ENCODE measurements at regions not wholly inside any gene's neighbourhood (a gene's known extent, or its start where the extent isn't known, plus 50 kb on each side); places are given as distances from the start of the nearest gene placed in this dataset.

DNA sequence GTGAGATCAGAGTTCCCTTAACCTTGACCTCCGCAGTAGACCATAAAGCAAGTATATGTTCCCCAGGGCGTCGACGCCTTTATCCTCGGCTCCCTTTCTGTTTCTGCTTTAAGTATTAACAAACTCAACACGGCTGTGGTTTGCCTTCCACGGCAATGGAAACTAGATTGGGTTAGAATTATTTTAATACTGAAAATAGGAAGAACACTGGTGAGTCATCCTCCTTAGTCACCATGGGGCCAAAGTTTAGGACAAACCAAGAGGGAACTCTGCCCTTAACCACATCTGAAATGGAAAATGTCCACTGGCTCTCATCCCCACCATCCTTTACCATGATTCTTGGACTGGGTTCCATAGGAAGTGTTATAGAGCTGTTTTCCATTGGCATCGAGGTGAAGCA lies 386.1 kb downstream of the ACTL7B start:
- no peak overlapping the region for H4K5ac ChIP-seq (ENCODE audit: insufficient read length, low read depth, low read length)
- H3K56ac ChIP-seq (ENCODE audit: insufficient read length, low read depth, low read length), result no peak overlapping the region
- no peak for DNase-seq
- Mint-ChIP-seq H3K36me3 (ENCODE audit: insufficient read depth in 1 of 3, low read depth in 3 of 3) (no peaks in the 10 kb centered on the region), H3K4me1 (peaks cover 14 to 18% of the 10 kb centered on the region in 2 experiments), H3K9me3 (peaks cover 0 to 4% of the 10 kb centered on the region in 2 experiments; a peak in 1 of 5 replicates), H3K27ac (no peak overlapping the region), H3K4me3 (no peak overlapping the region), H3K27me3 (ENCODE audit: low read depth) (peaks cover 3% of the 10 kb centered on the region)
- H4K20me1 ChIP-seq (ENCODE audit: control insufficient read depth, insufficient read depth, insufficient read length), result no peaks in the 10 kb centered on the region
- H3K23ac ChIP-seq (ENCODE audit: insufficient read length, low read depth, low read length), result no peak overlapping the region
- no peak overlapping the region for H2BK5ac ChIP-seq (ENCODE audit: insufficient read length, low read length)
- no peak overlapping the region for H2BK20ac ChIP-seq (ENCODE audit: low read depth, low read length, poor library complexity, severe bottlenecking)
- H3K27me3 ChIP-seq (ENCODE audit: insufficient read depth, low read length), result no peaks in the 10 kb centered on the region
- H4K8ac ChIP-seq (replicated peaks; ENCODE audit: insufficient read length, low read depth, low read length), result no peak overlapping the region
- no peak overlapping the region for H3K27ac ChIP-seq (ENCODE audit: insufficient read length, low read depth, low read length)
- H2BK120ac ChIP-seq (ENCODE audit: low read depth, low read length, poor library complexity, severe bottlenecking), result no peak overlapping the region
- no peaks in the 10 kb centered on the region for H3K9me3 ChIP-seq (ENCODE audit: control insufficient read depth, low read depth, low read length)
- H3K79me1 ChIP-seq (ENCODE audit: insufficient read depth, low read depth, low read length, poor library complexity, severe bottlenecking), result no peaks in the 10 kb centered on the region
- H3T11ph ChIP-seq (ENCODE audit: low read length), result no peak overlapping the region
- no peak overlapping the region for H4K91ac ChIP-seq (ENCODE audit: insufficient read length, low read depth, low read length)
- no peak overlapping the region for H3K4me2 ChIP-seq (ENCODE audit: insufficient read depth, insufficient read length, low read length)
- peaks cover 6% of the 10 kb centered on the region for H3K4me1 ChIP-seq (ENCODE audit: insufficient read depth, low read length)
- no peak overlapping the region for H2BK15ac ChIP-seq (ENCODE audit: low read depth, low read length)
- no CpG with 5 or more reads among the region's 8 CpGs for WGBS (ENCODE audit: extremely low coverage, insufficient read length, low lambda C conversion rate)
- no peak overlapping the region for H3K9ac ChIP-seq (ENCODE audit: extremely low read depth, insufficient read length, low read length)
- H2BK12ac ChIP-seq (ENCODE audit: insufficient read length, low read depth, low read length), result no peak overlapping the region
- H3K18ac ChIP-seq (ENCODE audit: insufficient read length, low read depth, low read length), result no peak overlapping the region
- H3K14ac ChIP-seq (ENCODE audit: insufficient read depth, low read length), result no peak overlapping the region
- no peaks in the 10 kb centered on the region for H3K79me2 ChIP-seq (ENCODE audit: insufficient read depth, low read length)
- no peak overlapping the region for H3K4ac ChIP-seq (ENCODE audit: low read depth, low read length)
- H3K23me2 ChIP-seq (ENCODE audit: insufficient read length, low read depth, low read length, poor library complexity, severe bottlenecking), result no peaks in the 10 kb centered on the region
- H2AFZ ChIP-seq (ENCODE audit: low read length), result no peak overlapping the region
- TF ChIP-seq, protein P1, sequence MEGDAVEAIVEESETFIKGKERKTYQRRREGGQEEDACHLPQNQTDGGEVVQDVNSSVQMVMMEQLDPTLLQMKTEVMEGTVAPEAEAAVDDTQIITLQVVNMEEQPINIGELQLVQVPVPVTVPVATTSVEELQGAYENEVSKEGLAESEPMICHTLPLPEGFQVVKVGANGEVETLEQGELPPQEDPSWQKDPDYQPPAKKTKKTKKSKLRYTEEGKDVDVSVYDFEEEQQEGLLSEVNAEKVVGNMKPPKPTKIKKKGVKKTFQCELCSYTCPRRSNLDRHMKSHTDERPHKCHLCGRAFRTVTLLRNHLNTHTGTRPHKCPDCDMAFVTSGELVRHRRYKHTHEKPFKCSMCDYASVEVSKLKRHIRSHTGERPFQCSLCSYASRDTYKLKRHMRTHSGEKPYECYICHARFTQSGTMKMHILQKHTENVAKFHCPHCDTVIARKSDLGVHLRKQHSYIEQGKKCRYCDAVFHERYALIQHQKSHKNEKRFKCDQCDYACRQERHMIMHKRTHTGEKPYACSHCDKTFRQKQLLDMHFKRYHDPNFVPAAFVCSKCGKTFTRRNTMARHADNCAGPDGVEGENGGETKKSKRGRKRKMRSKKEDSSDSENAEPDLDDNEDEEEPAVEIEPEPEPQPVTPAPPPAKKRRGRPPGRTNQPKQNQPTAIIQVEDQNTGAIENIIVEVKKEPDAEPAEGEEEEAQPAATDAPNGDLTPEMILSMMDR (conservative IDR thresholded peaks at IDR 0.05), result no peak
- H2AK5ac ChIP-seq (ENCODE audit: insufficient read length, low read length), result no peak overlapping the region
